GM12892 (cell line): ENCODE measurements at regions not wholly inside any gene's neighbourhood (a gene's known extent, or its start where the extent isn't known, plus 50 kb on each side); places are given as distances from the start of the nearest gene placed in this dataset.

ENCODE experiments used
- DNase-seq: peaks from one replicate; pipeline ENCODE4 v3.0.0; 2011; ENCODE audit not compliant: insufficient read length
- FAIRE-seq: peaks from 2 replicates; lab custom pipeline; 2011; peaks lifted over from hg19 to GRCh38; lab: Jason Lieb, UNC
- POLR2A ChIP-seq: IDR thresholded peaks from 2 replicates; pipeline ENCODE4 v1.6.1; 2011; ENCODE audit warnings: low read depth, low read length, control low read depth
- POLR2AphosphoS5 ChIP-seq: IDR thresholded peaks from 2 replicates; pipeline ENCODE4 v1.6.1; 2011; ENCODE audit warnings: low read depth, low read length, control low read depth
- TAF1 ChIP-seq: IDR thresholded peaks from 2 replicates; pipeline ENCODE4 v1.6.1; 2011; ENCODE audit warnings: low read depth, mild to moderate bottlenecking, control low read depth, low read length, borderline replicate concordance

DNA sequence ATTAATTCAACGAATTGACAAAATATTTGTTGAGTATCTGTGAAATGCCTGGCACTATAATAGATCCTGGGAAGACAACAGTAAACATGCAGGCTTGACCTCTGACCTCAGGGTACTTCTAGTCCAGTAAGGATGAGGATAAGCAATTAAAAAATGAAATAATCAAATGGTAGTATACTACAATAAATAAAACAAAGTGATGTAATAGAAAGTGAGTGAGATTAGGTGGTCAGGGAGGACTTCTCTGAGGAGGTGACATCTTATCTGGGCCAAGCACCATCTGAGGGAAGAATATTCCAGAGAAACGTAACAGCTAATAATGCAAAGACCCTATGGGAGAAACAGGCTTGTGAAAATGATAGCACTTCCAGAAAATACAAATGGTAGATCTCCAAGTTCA lies 50.1 kb upstream of the RHOBTB1 start:
- no peak for DNase-seq
- FAIRE-seq, result no peak
- TF ChIP-seq POLR2A (no peak), POLR2AphosphoS5 (no peak), TAF1 (no peak)
